Smooth muscle cell (in vitro differentiated cells): ENCODE measurements at regions not wholly inside any gene's neighbourhood (a gene's known extent, or its start where the extent isn't known, plus 50 kb on each side); places are given as distances from the start of the nearest gene placed in this dataset.

Experiments used
- DNase-seq: peaks from one replicate; lab custom pipeline; 2025; ENCODE audit not compliant: unreplicated experiment; lab: John Stamatoyannopoulos, UW
- H2AFZ ChIP-seq: fragments of 200-600 bp; sonication (generic); 2 replicates; pipeline ENCODE4 v1.6.0; 2016; ENCODE audit warnings: antibody characterized with exemption, low read depth, mild to moderate bottlenecking
- H3F3A ChIP-seq: fragments of 200-600 bp; sonication (generic); 2 replicates; pipeline ENCODE4 v1.6.0; 2017; ENCODE audit warnings: antibody characterized with exemption, low read depth
- H3K27ac ChIP-seq: fragments of 200-600 bp; sonication (generic); 2 replicates; pipeline ENCODE4 v1.5.1; 2016; ENCODE audit warnings: low read depth, mild to moderate bottlenecking
- H3K27me3 ChIP-seq: fragments of 200-600 bp; sonication (generic); 2 replicates; pipeline ENCODE4 v1.6.1; 2016; ENCODE audit warnings: low read depth, mild to moderate bottlenecking
- H3K36me3 ChIP-seq: fragments of 200-600 bp; sonication (generic); 2 replicates; pipeline ENCODE4 v1.5.1; 2016; ENCODE audit warnings: low read depth
- H3K4me1 ChIP-seq: fragments of 200-600 bp; sonication (generic); 2 replicates; pipeline ENCODE4 v1.5.1; 2016; ENCODE audit warnings: low read depth
- H3K4me2 ChIP-seq: fragments of 200-600 bp; sonication (generic); 2 replicates; pipeline ENCODE4 v1.6.0; 2016; ENCODE audit warnings: mild to moderate bottlenecking
- H3K4me3 ChIP-seq: fragments of 200-600 bp; sonication (generic); 2 replicates; pipeline ENCODE4 v1.5.1; 2016; ENCODE audit warnings: mild to moderate bottlenecking
- H3K79me2 ChIP-seq: fragments of 200-600 bp; sonication (generic); 2 replicates; pipeline ENCODE4 v1.6.0; 2016; ENCODE audit warnings: low read depth, mild to moderate bottlenecking
- H3K9ac ChIP-seq: fragments of 200-600 bp; sonication (generic); 2 replicates; pipeline ENCODE4 v1.6.0; 2016; ENCODE audit warnings: low read depth
- H3K9me3 ChIP-seq: fragments of 200-600 bp; sonication (generic); replicated peaks from 2 replicates; pipeline ENCODE4 v1.5.1; 2016; ENCODE audit warnings: low read depth
- H4K20me1 ChIP-seq: fragments of 200-600 bp; sonication (generic); 2 replicates; pipeline ENCODE4 v1.6.0; 2016; ENCODE audit warnings: low read depth
- WGBS: methylation state at CpG from one replicate; pipeline ENCODE4 v1.1.7; 2016; ENCODE audit warnings: low lambda C conversion rate; 5-methylcytosine and 5-hydroxymethylcytosine counted together
- TF ChIP-seq, protein P1 (sequence below): fragments of 200-600 bp; sonication (generic); IDR thresholded peaks from 2 replicates; pipeline ENCODE4 v1.5.1; 2017; ENCODE audit warnings: borderline replicate concordance, mild to moderate bottlenecking, antibody characterized with exemption; ENCODE audit not compliant: insufficient read depth, poor library complexity, severe bottlenecking

DNA sequence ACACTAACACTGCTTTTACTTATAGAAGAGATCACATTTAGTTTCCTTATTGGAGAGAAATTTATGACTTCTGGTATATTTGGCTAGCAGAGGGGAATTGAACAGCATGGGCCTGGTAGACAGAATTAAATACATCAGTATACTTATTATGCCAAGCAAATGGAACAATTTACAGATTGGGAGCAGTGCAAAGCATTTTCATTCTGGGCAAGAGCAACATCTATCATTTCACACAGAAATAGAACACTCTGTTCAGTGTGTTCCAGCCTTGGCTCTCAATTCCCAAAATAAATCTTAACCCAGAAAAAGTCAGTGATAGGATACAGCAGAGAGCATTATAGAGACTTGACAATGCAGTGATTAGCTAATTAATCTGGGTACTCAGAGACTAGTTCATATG is 604.0 kb upstream of the SLITRK6 start:
- TF ChIP-seq, protein P1, sequence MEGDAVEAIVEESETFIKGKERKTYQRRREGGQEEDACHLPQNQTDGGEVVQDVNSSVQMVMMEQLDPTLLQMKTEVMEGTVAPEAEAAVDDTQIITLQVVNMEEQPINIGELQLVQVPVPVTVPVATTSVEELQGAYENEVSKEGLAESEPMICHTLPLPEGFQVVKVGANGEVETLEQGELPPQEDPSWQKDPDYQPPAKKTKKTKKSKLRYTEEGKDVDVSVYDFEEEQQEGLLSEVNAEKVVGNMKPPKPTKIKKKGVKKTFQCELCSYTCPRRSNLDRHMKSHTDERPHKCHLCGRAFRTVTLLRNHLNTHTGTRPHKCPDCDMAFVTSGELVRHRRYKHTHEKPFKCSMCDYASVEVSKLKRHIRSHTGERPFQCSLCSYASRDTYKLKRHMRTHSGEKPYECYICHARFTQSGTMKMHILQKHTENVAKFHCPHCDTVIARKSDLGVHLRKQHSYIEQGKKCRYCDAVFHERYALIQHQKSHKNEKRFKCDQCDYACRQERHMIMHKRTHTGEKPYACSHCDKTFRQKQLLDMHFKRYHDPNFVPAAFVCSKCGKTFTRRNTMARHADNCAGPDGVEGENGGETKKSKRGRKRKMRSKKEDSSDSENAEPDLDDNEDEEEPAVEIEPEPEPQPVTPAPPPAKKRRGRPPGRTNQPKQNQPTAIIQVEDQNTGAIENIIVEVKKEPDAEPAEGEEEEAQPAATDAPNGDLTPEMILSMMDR: no peak
- Histone ChIP-seq H3K36me3 (no peaks in the 10 kb centered on the region), H3K9ac (no peak overlapping the region), H3K4me3 (no peak overlapping the region), H3K27me3 (no peaks in the 10 kb centered on the region), H3K27ac (no peak overlapping the region), H3K9me3 (no peaks in the 10 kb centered on the region), H3K4me2 (no peak overlapping the region), H2AFZ (no peak overlapping the region), H4K20me1 (no peaks in the 10 kb centered on the region), H3K79me2 (no peaks in the 10 kb centered on the region), H3F3A (no peaks in the 10 kb centered on the region), H3K4me1 (no peaks in the 10 kb centered on the region)
- no peak for DNase-seq

DNA sequence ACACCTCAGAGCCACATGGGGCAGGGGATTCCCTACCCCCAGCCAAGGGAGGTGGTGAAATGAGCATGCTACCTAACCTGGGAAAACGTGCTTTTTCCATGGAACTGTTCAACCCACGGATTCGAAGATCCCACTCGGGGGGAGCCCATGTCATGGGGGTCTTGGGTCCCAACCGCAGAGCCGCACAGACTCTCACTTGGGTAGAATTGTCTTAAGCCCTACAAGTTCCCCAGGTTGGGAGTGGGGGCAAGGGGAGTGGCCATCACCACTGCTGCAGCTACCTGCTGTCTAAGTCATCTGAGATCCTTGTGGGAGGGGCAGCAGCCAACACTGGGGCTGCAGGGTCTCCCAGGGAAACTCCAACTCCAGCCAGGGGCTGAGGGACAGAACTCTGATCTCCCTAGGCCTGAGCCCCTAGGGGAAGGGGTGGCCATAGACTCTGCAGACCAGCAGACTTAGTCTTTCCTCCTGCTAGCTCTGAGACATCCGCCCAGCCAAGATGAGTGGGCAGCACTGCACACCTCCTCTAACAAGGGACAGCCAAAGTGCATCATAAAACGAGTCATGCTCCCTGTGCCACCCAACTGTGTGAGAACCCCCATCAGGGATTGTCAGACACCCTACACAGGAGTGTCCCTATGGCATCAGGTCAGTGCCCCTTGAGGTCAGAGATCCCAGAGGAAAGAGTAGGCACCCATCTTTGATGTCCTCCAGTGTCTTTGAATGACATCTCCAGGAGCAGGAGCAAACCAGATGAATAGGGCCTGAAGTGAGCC is 610.4 kb upstream of the SLITRK6 start:
- Histone ChIP-seq H3K9ac (no peak overlapping the region), H3F3A (no peaks in the 10 kb centered on the region), H3K79me2 (no peaks in the 10 kb centered on the region), H4K20me1 (no peaks in the 10 kb centered on the region), H2AFZ (no peak overlapping the region), H3K9me3 (no peaks in the 10 kb centered on the region), H3K4me2 (no peak overlapping the region), H3K27ac (no peak overlapping the region), H3K27me3 (no peaks in the 10 kb centered on the region), H3K4me1 (no peaks in the 10 kb centered on the region), H3K36me3 (no peaks in the 10 kb centered on the region), H3K4me3 (no peak overlapping the region)
- TF ChIP-seq, protein P1: no peak
- 94% methylated on average over 8 of the region's 8 CpGs for WGBS
- no peak for DNase-seq

- H3K9me3 ChIP-seq: no peaks in the 10 kb centered on the region
- no peaks in the 10 kb centered on the region for H3K27me3 ChIP-seq
- no peaks in the 10 kb centered on the region for H3K79me2 ChIP-seq
- TF ChIP-seq, protein P1: no peak
- no peak overlapping the region for H3K4me3 ChIP-seq
- H3K27ac ChIP-seq: no peak overlapping the region
- H2AFZ ChIP-seq: no peak overlapping the region
- WGBS: 43% methylated on average over 3 of the region's 3 CpGs
- H3F3A ChIP-seq: no peaks in the 10 kb centered on the region
- no peaks in the 10 kb centered on the region for H3K4me1 ChIP-seq
- DNase-seq: no peak
- no peaks in the 10 kb centered on the region for H4K20me1 ChIP-seq
- no peak overlapping the region for H3K9ac ChIP-seq
- H3K36me3 ChIP-seq: no peaks in the 10 kb centered on the region
- no peak overlapping the region for H3K4me2 ChIP-seq
Measured at GRCh38 chr13:86425170-86425815, 626.1 kb upstream of the SLITRK6 start.

GRCh38 chr13:86426437-86426836 is 627.2 kb upstream of the SLITRK6 start:
- Histone ChIP-seq H2AFZ (no peak overlapping the region), H4K20me1 (no peaks in the 10 kb centered on the region), H3K27me3 (no peaks in the 10 kb centered on the region), H3K4me3 (no peak overlapping the region), H3K27ac (no peak overlapping the region), H3K9me3 (no peaks in the 10 kb centered on the region), H3K4me2 (no peak overlapping the region), H3K36me3 (no peaks in the 10 kb centered on the region), H3K4me1 (no peaks in the 10 kb centered on the region), H3K9ac (no peak overlapping the region), H3K79me2 (no peaks in the 10 kb centered on the region), H3F3A (no peaks in the 10 kb centered on the region)
- TF ChIP-seq, protein P1: no peak
- WGBS: 91% methylated on average over 2 of the region's 2 CpGs
- DNase-seq: no peak
